Ascending aorta (tissue), 2 donors: ENCODE measurements at regions not wholly inside any gene's neighbourhood (a gene's known extent, or its start where the extent isn't known, plus 50 kb on each side); places are given as distances from the start of the nearest gene placed in this dataset.

Experiments
- DNase-seq, 2 donors: peaks; one replicate each; pipeline ENCODE4 v3.0.0-alpha.2; 2019; ENCODE audit warnings: low spot score in 2 of 2
- H3K27ac ChIP-seq, 2 donors: fragments of 200-600 bp; sonication (generic); one replicate each; pipeline ENCODE4 v1.5.1; 2016 to 2017; ENCODE audit warnings: mild to moderate bottlenecking in 1 of 2
- H3K27me3 ChIP-seq: fragments of 200-600 bp; sonication (generic); one replicate; pipeline ENCODE4 v1.5.1; 2017
- H3K36me3 ChIP-seq, 2 donors: fragments of 200-600 bp; sonication (generic); one replicate each; pipeline ENCODE4 v1.5.1; 2016
- H3K4me1 ChIP-seq, 2 donors: fragments of 200-600 bp; sonication (generic); one replicate each; pipeline ENCODE4 v1.5.1; 2016 to 2017; ENCODE audit warnings: mild to moderate bottlenecking in 1 of 2
- H3K4me3 ChIP-seq, 2 donors: fragments of 200-600 bp; sonication (generic); one replicate each; pipeline ENCODE4 v1.5.1; 2016 to 2017; ENCODE audit warnings: mild to moderate bottlenecking in 1 of 2
- H3K9me3 ChIP-seq, 2 donors: fragments of 200-600 bp; sonication (generic); one replicate each; pipeline ENCODE4 v1.5.1; 2016
- intact Hi-C: fragments of 100-400 bp; cut with DNase I; formaldehyde crosslinking; loops from one replicate; pipeline ENCODE4 v1.15.1; 2023
- TF ChIP-seq, protein P1 (sequence below), 3 experiments: fragments of 200-600 bp in 2 of 3; fragments of 450-650 bp in 1 of 3; sonication (generic) in 2 of 3; IDR thresholded peaks; one replicate each; pipeline ENCODE4 v1.5.1; 2016 to 2019; ENCODE audit warnings: antibody characterized with exemption in 3 of 3, mild to moderate bottlenecking in 1 of 3, moderate library complexity in 1 of 3

DNA sequence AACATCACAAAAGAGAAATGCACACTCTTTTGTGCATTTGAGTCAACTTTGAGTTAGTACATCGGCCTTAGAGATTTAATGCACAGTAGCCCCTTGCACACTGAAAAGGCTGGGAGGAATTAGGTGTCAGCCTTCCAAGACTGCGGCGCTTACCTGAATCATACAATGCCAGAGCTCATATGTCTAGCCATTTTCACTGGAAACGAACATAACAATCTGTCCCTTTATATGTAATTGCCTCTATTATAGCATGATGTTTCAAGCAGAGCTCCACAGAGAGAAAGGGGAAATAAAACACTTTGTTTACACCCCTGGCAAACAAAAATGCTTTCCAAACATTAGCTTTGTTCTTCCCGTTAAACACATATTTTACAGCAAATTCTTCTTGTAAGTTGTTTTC lies 315.7 kb upstream of the SLCO3A1 start:
- Histone ChIP-seq H3K4me3 (no peak overlapping the region), H3K27me3 (no peaks in the 10 kb centered on the region), H3K9me3 (no peaks in the 10 kb centered on the region), H3K27ac (no peak overlapping the region), H3K36me3 (no peaks in the 10 kb centered on the region), H3K4me1 (no peaks in the 10 kb centered on the region)
- intact Hi-C loops = no loop called here
- TF ChIP-seq, protein P1, sequence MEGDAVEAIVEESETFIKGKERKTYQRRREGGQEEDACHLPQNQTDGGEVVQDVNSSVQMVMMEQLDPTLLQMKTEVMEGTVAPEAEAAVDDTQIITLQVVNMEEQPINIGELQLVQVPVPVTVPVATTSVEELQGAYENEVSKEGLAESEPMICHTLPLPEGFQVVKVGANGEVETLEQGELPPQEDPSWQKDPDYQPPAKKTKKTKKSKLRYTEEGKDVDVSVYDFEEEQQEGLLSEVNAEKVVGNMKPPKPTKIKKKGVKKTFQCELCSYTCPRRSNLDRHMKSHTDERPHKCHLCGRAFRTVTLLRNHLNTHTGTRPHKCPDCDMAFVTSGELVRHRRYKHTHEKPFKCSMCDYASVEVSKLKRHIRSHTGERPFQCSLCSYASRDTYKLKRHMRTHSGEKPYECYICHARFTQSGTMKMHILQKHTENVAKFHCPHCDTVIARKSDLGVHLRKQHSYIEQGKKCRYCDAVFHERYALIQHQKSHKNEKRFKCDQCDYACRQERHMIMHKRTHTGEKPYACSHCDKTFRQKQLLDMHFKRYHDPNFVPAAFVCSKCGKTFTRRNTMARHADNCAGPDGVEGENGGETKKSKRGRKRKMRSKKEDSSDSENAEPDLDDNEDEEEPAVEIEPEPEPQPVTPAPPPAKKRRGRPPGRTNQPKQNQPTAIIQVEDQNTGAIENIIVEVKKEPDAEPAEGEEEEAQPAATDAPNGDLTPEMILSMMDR (IDR thresholded peaks at IDR 0.05) = no peak
- DNase-seq = no peak

DNA sequence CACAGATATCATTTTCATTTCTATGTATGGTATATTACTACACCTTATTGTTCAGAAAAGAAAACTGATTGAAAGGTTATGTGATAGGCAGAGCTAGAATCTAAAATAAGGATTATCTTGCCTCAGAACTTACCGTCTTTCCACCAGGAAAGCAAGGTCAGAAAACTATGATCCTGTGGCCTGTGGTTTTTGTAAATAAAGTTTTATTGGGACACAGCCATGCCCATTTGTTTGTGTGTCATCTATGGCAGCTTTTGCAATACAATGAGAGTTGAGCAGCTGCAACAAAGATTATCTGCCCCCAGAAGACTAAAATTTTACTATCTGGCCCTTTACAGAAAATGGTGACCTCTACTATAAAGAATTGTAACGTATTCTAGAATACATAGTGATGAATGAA lies 314.7 kb upstream of the SLCO3A1 start:
- H3K9me3 ChIP-seq = no peaks in the 10 kb centered on the region
- no peak overlapping the region for H3K27ac ChIP-seq
- TF ChIP-seq, protein P1 (IDR thresholded peaks at IDR 0.05) = no peak
- no peaks in the 10 kb centered on the region for H3K27me3 ChIP-seq
- H3K36me3 ChIP-seq = no peaks in the 10 kb centered on the region
- no peak overlapping the region for H3K4me3 ChIP-seq
- DNase-seq = no peak
- H3K4me1 ChIP-seq = no peaks in the 10 kb centered on the region
- intact Hi-C loops = no loop called here

DNA sequence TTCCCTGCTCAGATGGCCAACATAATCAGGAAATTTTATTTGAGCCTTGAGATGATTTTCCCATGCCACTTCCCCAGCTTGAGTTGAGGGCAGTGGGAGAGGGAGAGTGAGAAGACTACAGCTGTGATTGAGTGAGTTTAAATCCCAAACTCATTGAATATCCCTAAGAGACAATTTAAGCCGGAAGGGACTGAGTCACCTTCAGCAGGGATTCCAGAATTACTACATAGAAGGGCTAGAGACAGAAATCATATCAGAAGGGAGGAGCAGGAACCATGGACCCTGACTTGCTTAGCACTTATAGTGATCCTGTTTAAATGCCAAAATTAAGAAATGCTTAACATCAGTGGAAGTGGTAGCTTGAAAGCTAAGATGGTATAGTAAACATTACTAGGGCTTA lies 312.2 kb upstream of the SLCO3A1 start:
- H3K4me1 ChIP-seq = no peaks in the 10 kb centered on the region
- H3K27me3 ChIP-seq = no peaks in the 10 kb centered on the region
- H3K27ac ChIP-seq = no peak overlapping the region
- H3K9me3 ChIP-seq = no peaks in the 10 kb centered on the region
- H3K4me3 ChIP-seq = no peak overlapping the region
- DNase-seq = no peak
- TF ChIP-seq, protein P1 (IDR thresholded peaks at IDR 0.05) = no peak
- H3K36me3 ChIP-seq = no peaks in the 10 kb centered on the region
- intact Hi-C loops = no loop called here

DNA sequence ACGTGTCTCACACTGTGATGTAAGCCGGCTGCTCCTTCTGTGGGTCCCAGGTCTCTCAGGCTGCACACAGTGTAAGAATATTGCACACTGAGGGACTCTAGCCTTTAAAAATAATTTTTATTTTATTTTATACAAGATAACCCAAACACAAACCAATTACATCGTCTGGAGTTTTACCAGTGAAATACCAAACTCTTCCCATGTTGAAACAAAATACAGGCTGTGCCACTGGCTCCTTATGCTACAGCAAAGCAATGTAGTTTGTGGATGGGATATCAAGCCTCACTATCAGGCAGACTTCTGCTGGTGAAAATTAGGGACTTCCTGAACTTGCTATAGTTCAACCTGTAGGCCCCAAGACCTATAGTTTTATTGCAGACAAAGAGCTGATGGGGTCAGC lies 311.3 kb upstream of the SLCO3A1 start:
- intact Hi-C loops = no loop called here
- Histone ChIP-seq H3K36me3 (no peaks in the 10 kb centered on the region), H3K9me3 (no peaks in the 10 kb centered on the region), H3K27ac (no peak overlapping the region), H3K4me1 (no peaks in the 10 kb centered on the region), H3K4me3 (no peak overlapping the region), H3K27me3 (no peaks in the 10 kb centered on the region)
- TF ChIP-seq, protein P1 (IDR thresholded peaks at IDR 0.05) = no peak
- no peak for DNase-seq

DNA sequence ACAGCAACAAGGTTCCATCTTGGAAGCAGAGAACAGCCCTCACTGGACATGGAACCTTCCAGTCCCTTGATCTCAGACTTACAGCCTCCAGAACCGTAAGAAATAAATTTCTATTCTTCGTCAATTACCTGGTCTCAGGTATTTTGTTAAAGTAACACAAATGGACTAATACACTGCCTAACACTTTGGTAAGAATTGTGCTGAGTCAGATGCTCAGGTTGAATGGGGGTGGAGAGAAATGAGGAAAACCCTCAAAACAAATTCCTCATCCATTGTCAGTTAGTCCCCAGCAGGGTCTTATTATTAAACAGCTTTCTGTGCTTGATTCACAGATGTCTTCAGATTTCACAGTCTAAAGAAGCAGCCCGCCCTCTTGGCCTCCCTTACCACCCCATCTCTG lies 306.2 kb upstream of the SLCO3A1 start:
- Histone ChIP-seq H3K27ac (no peak overlapping the region), H3K4me1 (no peaks in the 10 kb centered on the region), H3K36me3 (no peaks in the 10 kb centered on the region), H3K4me3 (no peak overlapping the region), H3K9me3 (no peaks in the 10 kb centered on the region), H3K27me3 (no peaks in the 10 kb centered on the region)
- TF ChIP-seq, protein P1 (IDR thresholded peaks at IDR 0.05) = no peak
- no peak for DNase-seq
- intact Hi-C loops = no loop called here

DNA sequence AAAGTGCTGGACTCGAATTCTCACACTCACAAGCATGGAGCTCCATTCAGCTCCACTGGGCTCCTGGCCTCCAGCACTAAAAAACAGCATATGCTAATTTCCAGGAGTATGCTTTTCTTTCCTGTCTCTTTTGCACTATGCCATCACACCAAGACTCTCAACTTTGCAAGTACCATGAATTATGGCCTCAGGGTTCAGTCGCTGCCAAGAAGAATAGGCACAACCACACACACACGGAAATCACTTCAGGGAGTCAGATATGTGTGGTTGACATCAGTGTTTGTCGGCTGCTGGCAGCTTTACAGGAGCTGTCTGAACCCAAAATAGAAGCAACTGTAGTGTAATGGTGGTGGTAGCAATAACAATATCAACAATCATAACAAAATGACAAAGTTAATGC lies 305.0 kb upstream of the SLCO3A1 start:
- no peaks in the 10 kb centered on the region for H3K36me3 ChIP-seq
- TF ChIP-seq, protein P1 (IDR thresholded peaks at IDR 0.05) = no peak
- H3K9me3 ChIP-seq = no peaks in the 10 kb centered on the region
- intact Hi-C loops = no loop called here
- DNase-seq = no peak
- H3K27ac ChIP-seq = no peak overlapping the region
- H3K4me3 ChIP-seq = no peak overlapping the region
- H3K27me3 ChIP-seq = no peaks in the 10 kb centered on the region
- H3K4me1 ChIP-seq = no peaks in the 10 kb centered on the region
